Retinal pigment epithelial cell (primary cell): ENCODE measurements at regions not wholly inside any gene's neighbourhood (a gene's known extent, or its start where the extent isn't known, plus 50 kb on each side); places are given as distances from the start of the nearest gene placed in this dataset.
A peak's percentile ranks its signal among the peaks of the same experiment; 100 is the strongest.
"Not testable (repeated sequence)": the region's sequence is repeated elsewhere in the genome, so short reads cannot be mapped to it uniquely, and the experiment has no call there.

ENCODE experiments used
- DNase-seq: peaks from one replicate; pipeline ENCODE4 v3.0.0-alpha.2; 2010; ENCODE audit warnings: low read depth
- H3K4me3 ChIP-seq: 2 replicates; pipeline ENCODE4 v1.5.1; 2011; ENCODE audit warnings: mild to moderate bottlenecking, low read length, control low read depth, moderate library complexity
- TF ChIP-seq, protein P1 (sequence below): conservative IDR thresholded peaks from 2 replicates; pipeline ENCODE4 v1.5.1; 2011; ENCODE audit warnings: low read depth, low read length, control low read depth, inconsistent platforms

- TF ChIP-seq, protein P1, sequence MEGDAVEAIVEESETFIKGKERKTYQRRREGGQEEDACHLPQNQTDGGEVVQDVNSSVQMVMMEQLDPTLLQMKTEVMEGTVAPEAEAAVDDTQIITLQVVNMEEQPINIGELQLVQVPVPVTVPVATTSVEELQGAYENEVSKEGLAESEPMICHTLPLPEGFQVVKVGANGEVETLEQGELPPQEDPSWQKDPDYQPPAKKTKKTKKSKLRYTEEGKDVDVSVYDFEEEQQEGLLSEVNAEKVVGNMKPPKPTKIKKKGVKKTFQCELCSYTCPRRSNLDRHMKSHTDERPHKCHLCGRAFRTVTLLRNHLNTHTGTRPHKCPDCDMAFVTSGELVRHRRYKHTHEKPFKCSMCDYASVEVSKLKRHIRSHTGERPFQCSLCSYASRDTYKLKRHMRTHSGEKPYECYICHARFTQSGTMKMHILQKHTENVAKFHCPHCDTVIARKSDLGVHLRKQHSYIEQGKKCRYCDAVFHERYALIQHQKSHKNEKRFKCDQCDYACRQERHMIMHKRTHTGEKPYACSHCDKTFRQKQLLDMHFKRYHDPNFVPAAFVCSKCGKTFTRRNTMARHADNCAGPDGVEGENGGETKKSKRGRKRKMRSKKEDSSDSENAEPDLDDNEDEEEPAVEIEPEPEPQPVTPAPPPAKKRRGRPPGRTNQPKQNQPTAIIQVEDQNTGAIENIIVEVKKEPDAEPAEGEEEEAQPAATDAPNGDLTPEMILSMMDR, result no peak
- H3K4me3 ChIP-seq, result no peak overlapping the region
- DNase-seq, result no peak
Observed at GRCh38 chr2:155498106-155498505, 799.6 kb downstream of the KCNJ3 start.

- TF ChIP-seq, protein P1, result no peak
- no peak for DNase-seq
- H3K4me3 ChIP-seq, result no peak overlapping the region
Observed at GRCh38 chr2:155494744-155495143, 796.2 kb downstream of the KCNJ3 start.

DNA sequence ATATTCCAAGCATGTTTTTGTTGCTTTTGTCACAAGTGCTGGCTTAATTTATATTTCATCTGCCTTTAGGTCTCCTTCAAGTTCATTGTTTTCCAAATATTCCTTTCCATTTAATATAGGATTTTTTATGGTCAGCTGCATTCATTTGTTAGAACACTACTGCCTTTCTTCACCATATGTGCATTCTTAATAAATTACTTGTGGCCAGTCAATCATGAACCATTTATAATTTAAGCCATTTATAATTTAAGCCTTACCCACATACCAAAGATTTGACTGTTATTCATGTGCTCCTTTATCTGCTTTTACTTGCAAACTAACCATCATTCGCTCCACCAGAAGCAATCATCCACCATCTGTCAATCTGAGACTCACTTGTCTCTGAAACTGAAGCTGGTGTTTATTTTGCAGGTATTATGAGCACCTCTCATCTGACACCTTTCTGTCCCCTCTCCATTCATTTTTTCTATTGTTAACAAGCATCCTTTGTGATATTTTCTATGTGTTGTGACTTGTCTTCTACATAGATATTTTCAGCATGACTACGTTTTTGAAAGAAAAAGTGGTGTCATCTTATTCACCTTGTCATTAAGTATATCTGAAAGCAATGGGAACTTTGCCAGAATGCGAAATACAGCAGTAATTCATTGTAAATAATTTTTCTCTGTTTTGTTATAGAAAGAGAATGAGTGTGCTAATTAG is 786.8 kb downstream of the KCNJ3 start:
- peak; percentile 51 for DNase-seq
- no peak overlapping the region for H3K4me3 ChIP-seq
- TF ChIP-seq, protein P1, result no peak

DNA sequence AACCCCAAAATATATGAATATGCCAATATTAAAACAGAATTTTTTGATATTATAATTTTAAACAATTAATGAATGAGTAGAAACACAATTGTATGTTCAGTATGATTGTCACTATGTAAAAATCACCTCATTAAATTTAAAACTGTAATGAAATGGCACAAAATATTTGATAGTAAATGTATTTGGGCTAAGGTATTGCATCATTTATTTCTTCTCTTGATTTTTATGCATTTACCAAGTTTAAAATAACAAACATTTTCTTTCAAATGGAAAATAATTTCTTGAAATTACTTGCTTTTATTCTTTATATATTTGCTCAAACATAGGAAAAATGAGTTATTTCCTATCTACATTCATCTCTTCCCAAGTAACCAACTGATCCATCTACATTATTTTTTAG is 782.6 kb downstream of the KCNJ3 start:
- no peak overlapping the region for H3K4me3 ChIP-seq
- TF ChIP-seq, protein P1, result no peak
- DNase-seq, result no peak

DNA sequence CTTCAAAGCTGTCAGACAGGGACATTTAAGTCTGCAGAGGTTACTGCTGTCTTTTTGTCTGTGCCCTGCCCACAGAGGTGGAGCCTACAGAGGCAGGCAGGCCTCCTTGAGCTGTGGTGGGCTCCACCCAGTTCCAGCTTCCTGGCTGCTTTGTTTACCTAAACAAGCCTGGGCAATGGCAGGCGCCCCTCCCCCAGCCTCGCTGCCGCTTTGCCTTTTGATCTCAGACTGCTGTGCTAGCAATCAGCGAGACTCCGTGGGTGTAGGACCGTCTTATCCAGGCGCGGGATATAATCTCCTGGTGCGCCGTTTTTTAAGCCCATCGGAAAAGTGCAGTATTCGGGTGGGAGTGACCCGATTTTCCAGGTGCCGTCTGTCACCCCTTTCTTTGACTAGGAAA is 773.5 kb downstream of the KCNJ3 start:
- DNase-seq, H3K4me3 ChIP-seq: not testable (repeated sequence)

DNA sequence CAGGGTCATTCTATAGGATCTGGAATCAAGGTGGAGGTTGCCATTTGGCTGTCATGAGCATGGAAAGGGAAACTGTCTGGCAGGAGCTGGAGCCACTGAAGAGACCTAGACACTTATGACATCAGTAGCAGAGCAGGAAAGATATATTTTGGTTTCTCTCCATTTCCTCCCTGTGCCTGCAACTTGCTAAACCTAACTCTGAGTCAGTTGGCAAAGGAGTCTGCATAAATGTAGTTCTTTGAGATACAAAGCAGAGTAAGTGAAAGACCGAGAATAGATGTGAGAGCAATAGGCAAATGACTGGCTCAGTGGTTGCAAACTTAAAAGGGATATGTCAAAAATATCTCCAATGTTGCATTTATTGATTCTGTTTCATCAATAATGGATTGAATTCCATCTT is 757.7 kb downstream of the KCNJ3 start:
- DNase-seq, result no peak
- TF ChIP-seq, protein P1, result no peak
- H3K4me3 ChIP-seq, result no peak overlapping the region

DNA sequence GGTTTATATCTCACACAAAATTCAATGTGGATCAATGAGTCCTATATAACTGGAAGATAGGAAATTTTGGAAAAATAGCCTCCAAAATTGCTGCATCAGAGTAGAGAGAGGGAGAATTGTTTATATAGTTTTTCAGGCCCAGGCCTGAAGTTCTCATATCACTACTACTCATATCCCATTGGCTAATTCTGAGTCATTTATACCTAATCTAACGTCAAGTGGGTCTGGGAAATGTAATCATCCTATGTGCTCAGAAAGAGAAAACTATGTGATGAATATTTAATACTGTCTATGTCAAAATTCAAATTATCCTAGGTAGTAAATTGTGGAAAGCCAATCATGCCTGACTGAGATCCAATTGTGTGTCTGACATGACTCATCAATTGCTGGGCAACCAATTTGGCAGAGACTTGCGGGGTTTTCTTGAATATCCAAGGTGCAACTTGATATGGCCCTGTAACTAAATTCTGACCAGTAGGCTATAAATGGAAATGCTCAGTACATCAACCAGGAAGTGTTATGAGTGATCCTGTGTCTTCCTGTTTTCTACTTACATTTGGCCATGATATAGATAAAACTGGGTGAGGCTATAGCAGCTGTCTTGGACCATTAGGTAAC is 744.4 kb downstream of the KCNJ3 start:
- TF ChIP-seq, protein P1, result no peak
- DNase-seq, result no peak
- no peak overlapping the region for H3K4me3 ChIP-seq
